NCI-H82 treated with DMSO at 0.1 percent for 48 hours (cell line): ENCODE measurements at regions not wholly inside any gene's neighbourhood (a gene's known extent, or its start where the extent isn't known, plus 50 kb on each side); places are given as distances from the start of the nearest gene placed in this dataset.

Experiments used
- DNase-seq: peaks from one replicate; lab custom pipeline; 2025; ENCODE audit not compliant: unreplicated experiment; lab: John Stamatoyannopoulos, UW

DNA sequence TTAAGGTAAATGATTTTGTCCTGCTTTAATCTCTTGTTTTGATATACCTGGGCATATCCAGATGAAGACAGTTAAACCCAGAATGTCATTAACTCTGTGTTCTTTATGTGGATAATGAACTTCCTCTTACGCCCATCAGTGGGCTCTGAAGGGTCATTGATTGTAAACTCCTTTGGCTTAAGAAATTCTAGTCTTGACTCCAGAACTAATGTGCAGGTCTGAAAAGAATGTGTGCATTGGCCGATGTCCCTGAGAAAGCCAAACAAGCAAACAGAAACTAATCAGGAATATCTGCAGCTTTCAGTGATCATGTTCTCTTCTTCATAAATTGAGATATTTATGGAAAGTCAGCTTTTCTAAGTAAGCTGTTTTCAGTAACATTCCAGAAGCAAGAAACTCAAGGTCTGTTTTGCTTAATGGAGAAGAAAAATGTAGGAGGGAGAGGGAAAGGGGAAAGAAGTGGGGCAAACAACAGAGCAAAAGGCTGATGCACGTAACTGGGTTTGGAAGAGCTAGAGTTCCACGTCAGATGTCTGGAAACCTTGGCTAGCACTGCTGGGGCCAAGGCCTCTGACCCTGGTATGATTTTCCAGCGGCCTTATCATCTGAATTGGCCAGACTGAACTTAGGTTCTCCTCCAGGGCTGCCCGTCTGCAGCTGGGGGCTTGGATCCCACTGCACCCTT is 61.3 kb upstream of the FHL2 start:
- DNase-seq, result no peak

DNA sequence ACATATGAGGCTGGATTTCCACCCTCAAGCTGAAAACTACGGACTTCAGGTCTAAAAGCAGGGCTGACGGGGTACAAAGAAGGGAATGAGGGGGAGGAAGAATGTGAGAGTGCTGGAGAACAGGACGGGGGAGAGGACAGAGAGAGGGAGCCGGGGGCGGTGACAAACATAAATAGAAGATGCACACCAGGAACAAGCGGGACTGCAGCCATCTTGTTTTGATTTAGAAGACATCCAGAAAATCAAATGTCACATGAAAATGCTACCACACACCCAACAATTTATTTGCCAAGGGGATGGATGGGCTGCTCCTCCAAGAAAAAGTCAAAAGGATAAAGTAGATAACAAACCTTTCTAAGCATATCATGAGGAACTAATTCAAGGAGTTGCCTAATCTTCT is 59.2 kb upstream of the FHL2 start:
- no peak for DNase-seq

DNA sequence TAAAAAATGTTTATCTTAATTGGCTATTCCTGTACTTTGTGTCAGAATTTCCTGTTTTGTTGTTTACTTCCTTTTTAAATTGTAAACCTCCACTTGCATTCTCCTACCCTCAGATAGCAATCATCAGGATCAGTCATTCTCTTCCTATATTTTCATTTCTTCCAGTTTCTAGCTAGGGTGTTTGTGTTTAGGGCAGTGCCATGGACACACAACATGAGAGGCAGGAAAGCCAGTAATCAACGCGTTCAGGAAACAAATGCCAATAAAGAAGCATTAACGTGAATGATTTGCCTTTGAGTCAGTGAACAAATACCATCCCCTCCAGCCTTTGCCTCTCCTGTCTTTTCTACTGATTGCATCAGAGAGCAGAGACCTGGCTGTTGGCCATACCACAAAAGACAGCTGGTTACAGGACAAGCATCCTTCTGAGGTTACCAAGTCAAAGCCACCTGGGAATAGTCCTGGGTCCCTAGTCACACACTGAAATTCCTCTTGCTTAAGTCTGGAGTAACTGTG is 56.7 kb upstream of the FHL2 start:
- no peak for DNase-seq

DNA sequence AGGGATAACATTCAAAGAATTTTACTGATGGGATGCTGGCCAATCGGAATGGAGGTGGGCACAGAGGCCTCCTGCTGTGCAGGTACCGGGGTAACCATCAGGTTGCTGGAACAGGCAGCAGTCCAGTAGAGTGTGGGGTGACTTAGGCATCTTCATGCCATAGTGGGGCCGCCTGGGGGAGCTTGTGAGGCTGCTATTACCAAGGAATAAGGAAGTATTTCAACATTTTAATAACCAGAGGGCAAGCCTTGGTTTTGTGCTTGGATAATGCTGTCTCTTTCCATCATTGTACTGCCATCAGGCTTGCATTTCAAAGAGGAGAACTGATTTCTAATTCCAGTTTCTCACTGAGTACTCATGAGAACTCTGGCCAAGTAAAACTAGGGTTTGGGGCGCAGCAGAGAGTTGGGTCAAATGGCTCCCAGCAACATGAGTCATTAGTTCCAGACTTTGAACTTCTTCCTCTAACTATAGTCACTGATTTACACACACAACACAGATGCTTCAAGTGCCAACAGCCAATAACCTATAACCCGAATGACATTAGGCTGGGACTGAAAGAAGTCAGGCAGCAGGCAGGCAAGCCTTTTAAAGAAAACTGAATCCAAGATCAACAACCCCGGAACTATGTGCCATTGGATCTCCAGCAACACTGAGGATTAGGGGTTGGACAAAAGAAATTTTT is 56.1 kb upstream of the FHL2 start:
- no peak for DNase-seq

DNA sequence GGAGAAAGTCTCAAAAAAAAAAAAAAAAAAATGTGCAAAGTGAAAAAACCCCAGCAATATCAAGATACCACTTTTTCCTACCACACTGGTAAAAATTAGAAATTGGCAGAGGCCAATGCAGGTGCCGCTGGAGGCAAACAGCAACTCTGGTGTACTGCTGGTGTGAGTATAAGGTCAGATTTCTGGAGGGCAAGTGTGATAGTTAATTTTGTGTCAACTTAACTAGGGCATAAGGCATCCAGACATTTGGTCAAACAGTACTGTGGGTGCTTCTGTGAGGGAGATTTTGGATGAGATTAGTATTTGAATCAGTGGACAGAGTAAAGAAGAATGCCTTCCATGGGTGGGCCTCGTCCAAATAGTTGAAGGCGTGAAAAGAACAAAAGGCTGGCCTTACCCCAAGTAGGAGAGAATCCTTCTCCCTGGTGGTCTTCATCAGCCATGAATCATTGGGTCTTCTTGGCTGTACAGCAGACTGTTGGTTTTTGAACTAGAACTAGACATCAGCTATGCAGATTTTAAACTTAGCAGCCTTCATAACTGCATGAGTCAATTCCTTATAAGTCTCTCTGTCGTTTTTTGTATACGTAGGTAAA is 52.8 kb upstream of the FHL2 start:
- peak; percentile 2 for DNase-seq

DNA sequence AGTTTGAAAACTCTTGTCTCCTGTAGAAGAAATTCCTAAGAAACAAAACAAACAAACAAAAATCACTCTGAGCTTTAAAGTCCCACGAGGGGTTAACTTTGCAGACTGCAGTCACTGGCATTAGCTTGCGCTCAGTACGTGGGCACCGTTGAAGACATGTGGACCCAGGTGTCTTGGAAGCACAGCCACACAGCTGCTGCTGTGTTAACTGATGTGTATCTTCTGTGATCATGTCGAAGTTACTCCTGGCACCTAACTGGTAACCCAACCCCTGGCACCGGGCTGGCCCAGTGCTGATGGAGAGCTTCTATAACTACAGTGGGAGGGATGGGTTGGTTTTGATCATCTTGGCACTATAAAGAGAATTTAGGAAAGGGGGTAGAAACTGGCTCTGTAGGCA is 51.6 kb upstream of the FHL2 start:
- no peak for DNase-seq

DNA sequence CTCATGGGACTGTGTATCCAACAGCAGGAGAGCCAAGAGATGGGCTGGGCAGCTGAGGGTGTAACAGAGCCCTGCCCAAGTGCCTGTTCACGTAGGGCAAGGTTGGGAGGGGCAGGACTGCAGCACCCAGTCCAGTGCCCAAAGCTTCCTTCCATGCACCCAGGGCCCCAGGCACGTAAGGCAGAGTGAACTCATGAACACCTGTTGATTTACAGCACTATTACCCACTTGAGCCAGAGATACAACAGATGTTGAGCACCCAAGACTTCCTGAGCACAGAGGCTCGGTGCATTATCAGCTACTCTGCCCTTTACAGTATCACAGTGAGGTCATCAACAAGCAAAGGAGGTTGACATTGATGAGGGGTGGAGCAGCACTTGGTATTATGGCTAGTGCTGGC is 50.2 kb upstream of the FHL2 start:
- DNase-seq, result peak; percentile 55
